Endothelial cell of umbilical vein (primary cell): ENCODE measurements at regions not wholly inside any gene's neighbourhood (a gene's known extent, or its start where the extent isn't known, plus 50 kb on each side); places are given as distances from the start of the nearest gene placed in this dataset.

Experiments
- BruUV-seq: library from RNA; stranded (reverse); fragments of 400-500 nt; replicated peaks from 2 replicates; lab custom pipeline; 2021; lab: Mats Ljungman, UMichigan
- CTCF ChIA-PET: fragments of 300-600, 350-600 bp; sonication (Branson Sonifier 250); formaldehyde crosslinking; loops from one replicate; lab custom pipeline; 2021; ENCODE audit warnings: antibody characterized with exemption, inconsistent platforms; lab: Charles Lee
- POLR2A ChIA-PET: fragments of 300-600, 350-600 bp; sonication (Branson Sonifier 250); formaldehyde crosslinking; loops from one replicate; lab custom pipeline; 2021; ENCODE audit warnings: antibody characterized with exemption, inconsistent platforms; lab: Charles Lee
- DNase-seq: peaks from one replicate; pipeline ENCODE4 v3.0.0-alpha.2; 2011; ENCODE audit warnings: low read depth, low spot score
- FAIRE-seq: peaks from 2 replicates; lab custom pipeline; 2011; peaks lifted over from hg19 to GRCh38; lab: Jason Lieb, UNC
- H2AFZ ChIP-seq: 2 replicates; pipeline ENCODE4 v1.6.0; 2012; ENCODE audit warnings: low read depth, low read length, control low read depth, inconsistent platforms
- H3K27ac ChIP-seq: 2 replicates; pipeline ENCODE4 v1.5.1; 2011; ENCODE audit warnings: low read depth, mild to moderate bottlenecking, control low read depth, low read length, moderate library complexity; ENCODE audit not compliant: insufficient read depth
- H3K27me3 ChIP-seq, 2 experiments: 2 replicates each; pipeline versions ENCODE4 v1.6.0 to v1.6.1; 2011; ENCODE audit warnings: low read length in 2 of 2, mixed read lengths in 1 of 2; ENCODE audit not compliant: control insufficient read depth in 2 of 2, insufficient read depth in 2 of 2
- H3K36me3 ChIP-seq, 2 experiments: 2 replicates in 1 of 2; 3 replicates in 1 of 2; pipeline ENCODE4 v1.5.1; 2011; ENCODE audit warnings: low read length in 2 of 2, mild to moderate bottlenecking in 1 of 2, moderate library complexity in 1 of 2; ENCODE audit not compliant: control insufficient read depth in 2 of 2, insufficient read depth in 2 of 2; ENCODE audit errors: extremely low read depth in 1 of 2
- H3K4me1 ChIP-seq: 3 replicates; pipeline ENCODE4 v1.5.1; 2011; ENCODE audit warnings: mild to moderate bottlenecking, low read length; ENCODE audit not compliant: control insufficient read depth, insufficient read depth; ENCODE audit errors: extremely low read depth
- H3K4me2 ChIP-seq: 2 replicates; pipeline ENCODE4 v1.6.1; 2011; ENCODE audit warnings: low read length, control low read depth, mixed read lengths; ENCODE audit not compliant: insufficient read depth
- H3K4me3 ChIP-seq, 3 experiments: fragments of 200-600 bp in 1 of 3; sonication (generic), shearing (Covaris generic) in 1 of 3; replicated peaks in 1 of 3; 2 replicates each; pipeline ENCODE4 v1.5.1; 2011 to 2016; ENCODE audit warnings: control low read depth in 3 of 3, low read length in 3 of 3, mild to moderate bottlenecking in 2 of 3, inconsistent platforms in 1 of 3, low read depth in 1 of 3, moderate library complexity in 1 of 3; ENCODE audit not compliant: insufficient read depth in 1 of 3
- H3K79me2 ChIP-seq: 2 replicates; pipeline ENCODE4 v1.6.0; 2012; ENCODE audit warnings: low read length, inconsistent platforms; ENCODE audit not compliant: control insufficient read depth, insufficient read depth
- H3K9ac ChIP-seq: replicated peaks from 2 replicates; pipeline ENCODE3; 2011; ENCODE audit warnings: low read length, control low read depth; ENCODE audit not compliant: insufficient read depth; ENCODE audit errors: extremely low read depth
- H3K9me1 ChIP-seq: replicated peaks from 3 replicates; pipeline ENCODE4 v1.6.0; 2011; ENCODE audit warnings: mild to moderate bottlenecking, low read length; ENCODE audit not compliant: control insufficient read depth, insufficient read depth; ENCODE audit errors: extremely low read depth
- H3K9me3 ChIP-seq: replicated peaks from 2 replicates; pipeline ENCODE4 v1.5.1; 2012; ENCODE audit warnings: low read length, inconsistent platforms; ENCODE audit not compliant: control insufficient read depth, insufficient read depth
- H4K20me1 ChIP-seq: replicated peaks from 2 replicates; pipeline ENCODE3; 2011; ENCODE audit warnings: mild to moderate bottlenecking, low read length; ENCODE audit not compliant: control insufficient read depth, insufficient read depth; ENCODE audit errors: extremely low read depth
- EZH2 ChIP-seq: IDR thresholded peaks from 2 replicates; pipeline ENCODE4 v1.6.1; 2012; ENCODE audit warnings: borderline replicate concordance, low read depth, mild to moderate bottlenecking, moderate library complexity, low read length, inconsistent platforms; ENCODE audit not compliant: severe bottlenecking
- FOS ChIP-seq: IDR thresholded peaks from 2 replicates; pipeline ENCODE4 v1.6.1; 2011; ENCODE audit warnings: mild to moderate bottlenecking, low read length, moderate library complexity, borderline replicate concordance; ENCODE audit not compliant: insufficient read depth
- GATA2 ChIP-seq: IDR thresholded peaks from 2 replicates; pipeline ENCODE4 v1.7.0; 2011; ENCODE audit warnings: low read depth, mild to moderate bottlenecking, moderate library complexity, mixed read lengths, low read length; ENCODE audit not compliant: insufficient read length, insufficient read depth
- JUN ChIP-seq: IDR thresholded peaks from 2 replicates; pipeline ENCODE4 v1.6.1; 2011; ENCODE audit warnings: borderline replicate concordance, low read depth; ENCODE audit not compliant: insufficient read length, insufficient read depth
- MYC ChIP-seq: IDR thresholded peaks from one replicate; pipeline ENCODE4 v1.6.1; 2011; ENCODE audit warnings: mild to moderate bottlenecking, low read depth, low read length
- POLR2A ChIP-seq: IDR thresholded peaks from 2 replicates; pipeline ENCODE4 v1.6.1; 2012; ENCODE audit warnings: low read depth, mild to moderate bottlenecking, control low read depth, low read length
- POLR2AphosphoS5 ChIP-seq: IDR thresholded peaks from 2 replicates; pipeline ENCODE4 v1.6.1; 2012; ENCODE audit warnings: low read depth, mild to moderate bottlenecking, control low read depth, low read length, moderate library complexity; ENCODE audit not compliant: insufficient read depth
- dilution Hi-C: fragments of 300-500 bp; cut with MboI; formaldehyde crosslinking; loops from one replicate; pipeline ENCODE4 v1.15.0; 2019; ENCODE audit warnings: low sequenced_read_pairs; ENCODE audit not compliant: extremely low pct_ligation_motif_present
- intact Hi-C: fragments of 100-400 bp; cut with micrococcal nuclease; formaldehyde crosslinking; loops from one replicate; pipeline ENCODE4 v1.10.0; 2022
- TF ChIP-seq, protein P1 (sequence below): IDR thresholded peaks from 2 replicates; pipeline ENCODE4 v1.6.1; 2011; ENCODE audit not compliant: insufficient read depth, insufficient read length
- TF ChIP-seq, protein P2 (sequence below), 2 donors: IDR thresholded peaks; 1 replicate in 1 of 2; 2 replicates in 1 of 2; pipeline ENCODE4 v1.5.1; 2011; ENCODE audit warnings: low read length in 2 of 2, mild to moderate bottlenecking in 2 of 2, moderate library complexity in 2 of 2, control low read depth in 1 of 2, inconsistent platforms in 1 of 2, low read depth in 1 of 2; ENCODE audit not compliant: insufficient read depth in 1 of 2; ENCODE audit errors: extremely low read depth in 1 of 2

DNA sequence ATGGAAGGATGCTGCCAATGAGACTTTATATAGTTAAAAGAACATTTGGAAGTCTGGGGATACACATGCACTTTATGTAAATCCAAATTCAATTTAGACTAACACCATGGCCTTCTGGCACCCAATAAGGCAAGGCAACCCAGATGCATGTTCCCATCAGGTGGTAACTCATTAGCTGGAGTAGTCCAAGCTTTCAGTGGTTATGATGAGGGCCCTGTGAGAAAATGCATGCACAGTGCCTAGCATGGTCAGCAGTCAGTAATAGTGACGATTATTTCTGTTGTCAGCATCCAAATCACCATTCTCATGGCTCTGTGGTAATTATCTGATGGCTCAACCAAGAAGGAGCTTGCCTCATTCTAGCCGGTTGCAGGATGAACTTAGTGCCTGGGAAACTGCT lies 70.3 kb upstream of the CTLA4 start:
- H3K4me3 ChIP-seq: no peak overlapping the region
- H3K79me2 ChIP-seq: no peaks in the 10 kb centered on the region
- POLR2A ChIA-PET: no interaction called here
- H3K4me1 ChIP-seq: no peaks in the 10 kb centered on the region
- CTCF ChIA-PET: interaction anchor here (1.8 to 1.9 kb wide), 2 partner anchors 11 kb away, joined by 4 to 5 read pairs; no protein-coding TSS in a partner anchor
- DNase-seq: no peak
- H3K36me3 ChIP-seq: no peaks in the 10 kb centered on the region
- TF ChIP-seq POLR2AphosphoS5 (no peak), JUN (no peak), MYC (no peak), GATA2 (no peak), EZH2 (no peak), FOS (no peak), POLR2A (no peak)
- TF ChIP-seq, protein P1, sequence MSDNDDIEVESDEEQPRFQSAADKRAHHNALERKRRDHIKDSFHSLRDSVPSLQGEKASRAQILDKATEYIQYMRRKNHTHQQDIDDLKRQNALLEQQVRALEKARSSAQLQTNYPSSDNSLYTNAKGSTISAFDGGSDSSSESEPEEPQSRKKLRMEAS: no peak
- TF ChIP-seq, protein P2, sequence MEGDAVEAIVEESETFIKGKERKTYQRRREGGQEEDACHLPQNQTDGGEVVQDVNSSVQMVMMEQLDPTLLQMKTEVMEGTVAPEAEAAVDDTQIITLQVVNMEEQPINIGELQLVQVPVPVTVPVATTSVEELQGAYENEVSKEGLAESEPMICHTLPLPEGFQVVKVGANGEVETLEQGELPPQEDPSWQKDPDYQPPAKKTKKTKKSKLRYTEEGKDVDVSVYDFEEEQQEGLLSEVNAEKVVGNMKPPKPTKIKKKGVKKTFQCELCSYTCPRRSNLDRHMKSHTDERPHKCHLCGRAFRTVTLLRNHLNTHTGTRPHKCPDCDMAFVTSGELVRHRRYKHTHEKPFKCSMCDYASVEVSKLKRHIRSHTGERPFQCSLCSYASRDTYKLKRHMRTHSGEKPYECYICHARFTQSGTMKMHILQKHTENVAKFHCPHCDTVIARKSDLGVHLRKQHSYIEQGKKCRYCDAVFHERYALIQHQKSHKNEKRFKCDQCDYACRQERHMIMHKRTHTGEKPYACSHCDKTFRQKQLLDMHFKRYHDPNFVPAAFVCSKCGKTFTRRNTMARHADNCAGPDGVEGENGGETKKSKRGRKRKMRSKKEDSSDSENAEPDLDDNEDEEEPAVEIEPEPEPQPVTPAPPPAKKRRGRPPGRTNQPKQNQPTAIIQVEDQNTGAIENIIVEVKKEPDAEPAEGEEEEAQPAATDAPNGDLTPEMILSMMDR (IDR thresholded peaks at IDR 0.05; ENCODE audit: extremely low read depth in 1 of 2, insufficient read depth in 1 of 2, low read depth in 1 of 2, low read length in 2 of 2): no peak
- H4K20me1 ChIP-seq: no peaks in the 10 kb centered on the region
- H3K9me3 ChIP-seq: no peaks in the 10 kb centered on the region
- H3K4me2 ChIP-seq: no peak overlapping the region
- H3K9me1 ChIP-seq: no peaks in the 10 kb centered on the region
- H3K27me3 ChIP-seq: no peaks in the 10 kb centered on the region
- BruUV-seq: no TSS peak
- H2AFZ ChIP-seq: no peak overlapping the region
- no peak for FAIRE-seq
- intact Hi-C loops (no loop called here), dilution Hi-C loops (no loop called here)
- no peak overlapping the region for H3K9ac ChIP-seq
- no peak overlapping the region for H3K27ac ChIP-seq
